K562 (cell line): ENCODE measurements at regions not wholly inside any gene's neighbourhood (a gene's known extent, or its start where the extent isn't known, plus 50 kb on each side); places are given as distances from the start of the nearest gene placed in this dataset.

Experiments used
- NFIC ChIP-seq: fragments of 450-650 bp; IDR thresholded peaks from 2 replicates; pipeline ENCODE4 v1.6.1; 2017; ENCODE audit warnings: mild to moderate bottlenecking, inconsistent platforms
- RAD21 ChIP-seq, 2 experiments: fragments of 250-450 bp in 1 of 2; fragments of 450-650 bp in 1 of 2; sonication (Bioruptor Pico) in 1 of 2; formaldehyde crosslinking in 1 of 2; IDR thresholded peaks in 1 of 2; conservative IDR thresholded peaks in 1 of 2; 2 replicates each; pipeline versions ENCODE4 v1.4.0 to v1.8.0; 2020 to 2022; ENCODE audit warnings: mild to moderate bottlenecking in 2 of 2, moderate library complexity in 1 of 2
- RCOR1 ChIP-seq, 2 experiments: IDR thresholded peaks; 2 replicates each; pipeline ENCODE4 v1.6.1; 2012; ENCODE audit warnings: low read depth in 2 of 2, low read length in 2 of 2, borderline replicate concordance in 1 of 2, improper control_type of control experiment in 1 of 2
- SMARCA4 ChIP-seq: fragments of 450-650 bp; IDR thresholded peaks from 2 replicates; pipeline ENCODE4 v1.6.1; 2016
- SMC3 ChIP-seq: conservative IDR thresholded peaks from 2 replicates; pipeline ENCODE4 v1.6.1; 2011; ENCODE audit warnings: low read depth, low read length, improper control_type of control experiment; ENCODE audit not compliant: insufficient read depth
- STAG1 ChIP-seq: sonication (generic); formaldehyde crosslinking; IDR thresholded peaks from 2 replicates; pipeline ENCODE4 v1.5.0; 2020; ENCODE audit warnings: missing genetic modification reagents, borderline replicate concordance
- ZNF766 ChIP-seq: fragments of 200-800 bp; sonication (Bioruptor generic); conservative IDR thresholded peaks from 2 replicates; pipeline ENCODE4 v1.6.1; 2016; ENCODE audit warnings: missing genetic modification characterization, missing compliant biosample characterization
- TF ChIP-seq, protein P1 (sequence below), 2 experiments: fragments of 450-650 bp; formaldehyde crosslinking in 1 of 2; IDR thresholded peaks; 2 replicates each; pipeline versions ENCODE4 v1.4.0 to v1.6.1; 2014 to 2020; ENCODE audit warnings: mild to moderate bottlenecking in 2 of 2, borderline replicate concordance in 1 of 2, low read depth in 1 of 2
- TF ChIP-seq, protein P2 (sequence below): fragments of 250-450 bp; sonication (Bioruptor Pico); IDR thresholded peaks from 2 replicates; pipeline ENCODE4 v1.8.0; 2022; ENCODE audit warnings: inconsistent platforms

DNA sequence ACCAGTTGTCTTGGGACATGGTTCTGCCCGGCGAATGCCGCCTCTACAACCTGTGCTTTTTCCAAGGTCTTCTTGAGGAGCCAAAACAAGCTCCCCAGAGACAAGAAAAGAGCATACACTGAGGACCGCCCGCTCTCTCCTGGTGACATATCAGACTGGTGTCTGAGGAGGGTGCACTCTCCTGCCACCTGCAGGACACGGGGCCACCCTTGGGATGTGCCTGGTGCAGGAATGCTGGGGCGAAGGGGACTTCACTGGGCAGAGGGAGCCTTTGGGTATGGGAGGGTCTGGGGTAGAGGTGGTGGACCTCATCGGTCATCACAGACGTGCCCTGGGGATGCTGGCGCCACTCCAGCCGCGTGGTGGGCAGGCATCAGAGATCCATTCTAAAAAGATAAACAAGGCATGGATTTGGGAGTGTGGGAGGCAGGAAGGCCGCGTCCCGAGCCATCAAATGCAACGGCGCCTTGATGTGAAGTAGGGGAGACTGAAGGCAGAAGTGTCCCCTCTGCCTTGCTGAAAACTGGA lies 163.3 kb downstream of the CD83 start (continued):
- TF ChIP-seq, protein P1, sequence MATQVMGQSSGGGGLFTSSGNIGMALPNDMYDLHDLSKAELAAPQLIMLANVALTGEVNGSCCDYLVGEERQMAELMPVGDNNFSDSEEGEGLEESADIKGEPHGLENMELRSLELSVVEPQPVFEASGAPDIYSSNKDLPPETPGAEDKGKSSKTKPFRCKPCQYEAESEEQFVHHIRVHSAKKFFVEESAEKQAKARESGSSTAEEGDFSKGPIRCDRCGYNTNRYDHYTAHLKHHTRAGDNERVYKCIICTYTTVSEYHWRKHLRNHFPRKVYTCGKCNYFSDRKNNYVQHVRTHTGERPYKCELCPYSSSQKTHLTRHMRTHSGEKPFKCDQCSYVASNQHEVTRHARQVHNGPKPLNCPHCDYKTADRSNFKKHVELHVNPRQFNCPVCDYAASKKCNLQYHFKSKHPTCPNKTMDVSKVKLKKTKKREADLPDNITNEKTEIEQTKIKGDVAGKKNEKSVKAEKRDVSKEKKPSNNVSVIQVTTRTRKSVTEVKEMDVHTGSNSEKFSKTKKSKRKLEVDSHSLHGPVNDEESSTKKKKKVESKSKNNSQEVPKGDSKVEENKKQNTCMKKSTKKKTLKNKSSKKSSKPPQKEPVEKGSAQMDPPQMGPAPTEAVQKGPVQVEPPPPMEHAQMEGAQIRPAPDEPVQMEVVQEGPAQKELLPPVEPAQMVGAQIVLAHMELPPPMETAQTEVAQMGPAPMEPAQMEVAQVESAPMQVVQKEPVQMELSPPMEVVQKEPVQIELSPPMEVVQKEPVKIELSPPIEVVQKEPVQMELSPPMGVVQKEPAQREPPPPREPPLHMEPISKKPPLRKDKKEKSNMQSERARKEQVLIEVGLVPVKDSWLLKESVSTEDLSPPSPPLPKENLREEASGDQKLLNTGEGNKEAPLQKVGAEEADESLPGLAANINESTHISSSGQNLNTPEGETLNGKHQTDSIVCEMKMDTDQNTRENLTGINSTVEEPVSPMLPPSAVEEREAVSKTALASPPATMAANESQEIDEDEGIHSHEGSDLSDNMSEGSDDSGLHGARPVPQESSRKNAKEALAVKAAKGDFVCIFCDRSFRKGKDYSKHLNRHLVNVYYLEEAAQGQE (IDR thresholded peaks at IDR 0.05; ENCODE audit: borderline replicate concordance): peak; percentile 38; the same call in 1 of the 2 replicates
- TF ChIP-seq, protein P1 (CRISPR knock-in tag; IDR thresholded peaks at IDR 0.05; ENCODE audit: low read depth): no peak
- TF ChIP-seq STAG1 (CRISPR knock-in tag) (no peak), SMARCA4 (0 out of 2 replicates have a peak, but pooled peaks have one; percentile 27), NFIC (peak; percentile 5; the same call in 1 of the 2 replicates), SMC3 (peak; percentile 60), RAD21 (CRISPR knock-in tag; conservative IDR thresholded peaks at IDR 0.05 in 1 of 2, IDR thresholded peaks at IDR 0.05 in 1 of 2) (peak; percentile 42 to 63; a peak in 3 of 4 replicates), RCOR1 (IDR thresholded peaks at IDR 0.05; ENCODE audit: borderline replicate concordance in 1 of 2, low read depth in 2 of 2, low read length in 2 of 2) (0 out of 4 replicates have a peak, but pooled peaks of 1 of the 2 experiments have one; percentile 18), ZNF766 (CRISPR knock-in tag) (no peak)
- TF ChIP-seq, protein P2, sequence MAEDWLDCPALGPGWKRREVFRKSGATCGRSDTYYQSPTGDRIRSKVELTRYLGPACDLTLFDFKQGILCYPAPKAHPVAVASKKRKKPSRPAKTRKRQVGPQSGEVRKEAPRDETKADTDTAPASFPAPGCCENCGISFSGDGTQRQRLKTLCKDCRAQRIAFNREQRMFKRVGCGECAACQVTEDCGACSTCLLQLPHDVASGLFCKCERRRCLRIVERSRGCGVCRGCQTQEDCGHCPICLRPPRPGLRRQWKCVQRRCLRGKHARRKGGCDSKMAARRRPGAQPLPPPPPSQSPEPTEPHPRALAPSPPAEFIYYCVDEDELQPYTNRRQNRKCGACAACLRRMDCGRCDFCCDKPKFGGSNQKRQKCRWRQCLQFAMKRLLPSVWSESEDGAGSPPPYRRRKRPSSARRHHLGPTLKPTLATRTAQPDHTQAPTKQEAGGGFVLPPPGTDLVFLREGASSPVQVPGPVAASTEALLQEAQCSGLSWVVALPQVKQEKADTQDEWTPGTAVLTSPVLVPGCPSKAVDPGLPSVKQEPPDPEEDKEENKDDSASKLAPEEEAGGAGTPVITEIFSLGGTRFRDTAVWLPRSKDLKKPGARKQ (CRISPR knock-in tag): no peak
- TF ChIP-seq, all 486 proteins: peak for 7
